Activated naive CD8-positive, alpha-beta T cell treated with anti-CD3 and anti-CD28 coated beads, Interleukin-2, amount 50 U/mL, for 16 hours (primary cell): ENCODE measurements at regions not wholly inside any gene's neighbourhood (a gene's known extent, or its start where the extent isn't known, plus 50 kb on each side); places are given as distances from the start of the nearest gene placed in this dataset.
"Not testable (repeated sequence)": the region's sequence is repeated elsewhere in the genome, so short reads cannot be mapped to it uniquely, and the experiment has no call there.

Experiments used
- DNase-seq: peaks from one replicate; pipeline ENCODE4 v3.0.0-alpha.2; 2020; ENCODE audit warnings: low read depth, low spot score

- DNase-seq = no peak
Observed at GRCh38 chr3:188972310-188972709, 199.5 kb upstream of the TPRG1 start.

- DNase-seq = no peak
Observed at GRCh38 chr3:188974856-188975599, 196.7 kb upstream of the TPRG1 start.

GRCh38 chr3:188975600-188976314, 196.0 kb upstream of the TPRG1 start:
- no peak for DNase-seq

GRCh38 chr3:188976407-188976806, 195.4 kb upstream of the TPRG1 start:
- DNase-seq = no peak

- DNase-seq = no peak
Observed at GRCh38 chr3:188978421-188979171, 193.2 kb upstream of the TPRG1 start.

GRCh38 chr3:188979248-188979647, 192.5 kb upstream of the TPRG1 start:
- DNase-seq = no peak

GRCh38 chr3:188979669-188980310, 192.0 kb upstream of the TPRG1 start:
- DNase-seq = no peak

- DNase-seq = no peak
Observed at GRCh38 chr3:188993181-188993580, 178.6 kb upstream of the TPRG1 start.

GRCh38 chr3:189001559-189001958, 170.2 kb upstream of the TPRG1 start:
- no peak for DNase-seq

- DNase-seq = no peak
Observed at GRCh38 chr3:189003410-189003809, 168.4 kb upstream of the TPRG1 start.

- no peak for DNase-seq
Observed at GRCh38 chr3:189013224-189013888, 158.4 kb upstream of the TPRG1 start.

GRCh38 chr3:189014526-189014925, 157.2 kb upstream of the TPRG1 start:
- DNase-seq = no peak

- not testable (repeated sequence) for DNase-seq
Observed at GRCh38 chr3:189022576-189023466, 148.9 kb upstream of the TPRG1 start.

- no peak for DNase-seq
Observed at GRCh38 chr3:189025866-189026265, 145.9 kb upstream of the TPRG1 start.

GRCh38 chr3:189027626-189028155, 144.1 kb upstream of the TPRG1 start:
- no peak for DNase-seq

- DNase-seq = no peak
Observed at GRCh38 chr3:189038773-189039745, 132.7 kb upstream of the TPRG1 start.

GRCh38 chr3:189040656-189041335, 131.0 kb upstream of the TPRG1 start:
- DNase-seq = no peak

- DNase-seq = peak; percentile 73
Observed at GRCh38 chr3:189041482-189042090, 130.2 kb upstream of the TPRG1 start.
